Activated gamma-delta T cell treated with anti-CD3 and anti-CD28 coated beads, Interleukin-2, amount 50 U/mL, for 16 hours (primary cell): ENCODE measurements at regions not wholly inside any gene's neighbourhood (a gene's known extent, or its start where the extent isn't known, plus 50 kb on each side); places are given as distances from the start of the nearest gene placed in this dataset.
A peak's percentile ranks its signal among the peaks of the same experiment; 100 is the strongest.
"Not testable (repeated sequence)": the region's sequence is repeated elsewhere in the genome, so short reads cannot be mapped to it uniquely, and the experiment has no call there.

Experiments used
- DNase-seq: peaks from one replicate; pipeline ENCODE4 v3.0.0-alpha.2; 2020; ENCODE audit warnings: low read depth

DNA sequence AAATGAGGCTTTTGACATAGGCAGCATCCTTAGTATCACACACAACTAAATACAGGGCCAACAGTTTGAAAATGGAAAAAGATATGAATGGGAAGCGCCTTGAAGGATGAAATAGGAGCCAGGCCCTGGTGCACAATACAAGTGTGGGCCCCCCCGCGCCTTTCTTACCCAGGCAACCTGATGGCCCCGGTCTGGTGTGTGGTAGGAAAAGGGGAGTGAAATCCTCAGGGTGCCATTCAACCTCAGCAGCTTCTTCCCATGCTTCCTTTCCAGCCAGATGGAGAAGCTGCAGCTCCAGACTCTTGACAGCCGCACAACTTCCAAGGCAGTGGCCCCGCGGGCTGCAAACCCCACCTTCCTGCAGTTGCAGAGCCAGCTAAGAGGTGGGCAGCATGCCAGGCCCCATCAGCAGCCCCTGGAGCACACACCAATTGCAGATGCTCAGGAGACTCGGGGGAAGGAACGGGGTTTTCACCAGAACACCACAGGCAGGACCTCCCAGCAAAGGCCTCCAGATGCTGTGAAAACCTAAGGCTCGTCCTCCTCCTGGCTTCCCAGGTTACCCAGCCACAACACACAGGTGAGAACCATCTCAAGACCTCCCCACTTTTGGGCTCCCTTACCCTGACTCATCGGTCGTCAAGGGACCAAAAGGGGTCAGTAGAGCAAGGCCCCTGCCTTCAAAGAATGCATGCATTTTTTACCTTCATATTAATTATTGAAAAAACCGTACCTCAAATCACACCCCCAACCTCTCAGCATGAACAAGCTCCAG, 101.6 kb downstream of the CPN2 start:
- DNase-seq: no peak

DNA sequence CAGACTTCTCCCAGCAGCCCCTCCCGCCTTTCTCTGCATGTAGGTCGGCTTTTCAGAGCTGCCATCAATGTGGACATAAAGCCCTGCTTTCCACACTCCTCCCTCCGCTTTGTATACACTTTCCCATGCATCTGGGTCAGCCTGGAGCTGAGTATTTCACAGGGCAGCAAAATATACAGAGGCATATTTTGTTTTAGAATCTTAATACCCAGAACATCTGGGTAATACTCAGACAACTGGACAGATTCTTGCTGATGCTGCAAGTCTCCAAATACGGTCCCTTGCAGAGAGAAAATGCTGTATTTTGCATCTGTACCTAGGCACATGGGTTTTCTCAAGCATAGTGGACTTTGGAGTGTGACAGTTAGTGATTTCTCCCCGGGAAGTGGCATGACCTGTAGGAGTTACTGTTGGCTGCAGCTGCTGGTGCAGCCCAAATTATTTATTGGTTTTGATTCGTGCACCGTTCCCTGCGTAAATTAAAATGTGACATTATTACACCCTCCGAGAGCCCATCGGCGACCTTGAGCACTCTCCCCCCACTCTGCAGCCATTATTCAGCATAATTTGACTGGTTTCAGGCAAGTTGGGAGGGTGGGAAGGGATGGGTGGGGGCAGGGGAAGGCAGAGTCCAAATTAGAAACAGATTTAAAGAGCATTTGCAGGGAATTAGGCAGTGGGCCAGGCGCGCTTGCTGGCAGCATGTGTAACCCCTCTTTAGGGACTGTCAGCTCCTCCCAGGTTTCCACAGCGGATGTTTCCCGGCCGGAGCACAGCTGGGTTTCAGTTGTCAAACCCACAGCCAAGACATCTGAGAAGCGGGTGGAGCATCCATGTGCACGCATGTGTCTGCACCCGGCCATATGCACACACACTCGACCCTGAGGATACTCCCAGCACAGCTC, 100.8 kb downstream of the CPN2 start:
- DNase-seq: no peak

DNA sequence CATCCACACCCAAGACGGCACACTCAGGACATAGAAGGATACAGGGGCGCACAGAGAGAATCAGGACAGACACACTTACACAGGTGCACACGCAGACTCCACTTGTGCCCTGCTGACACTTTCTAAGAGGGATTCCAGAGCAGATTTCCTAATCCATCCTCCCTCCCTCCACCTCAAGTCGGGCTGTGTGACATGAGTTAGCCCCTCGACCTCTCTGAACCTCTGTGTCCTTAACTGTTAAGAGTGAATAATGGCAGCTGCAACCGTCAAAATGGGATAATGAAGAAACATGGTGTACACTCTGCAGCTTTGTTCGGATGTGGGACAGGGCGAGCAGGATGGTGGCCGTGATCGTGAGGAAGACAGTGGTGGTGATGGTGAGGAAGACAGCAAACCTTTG, 100.1 kb downstream of the CPN2 start:
- no peak for DNase-seq

DNA sequence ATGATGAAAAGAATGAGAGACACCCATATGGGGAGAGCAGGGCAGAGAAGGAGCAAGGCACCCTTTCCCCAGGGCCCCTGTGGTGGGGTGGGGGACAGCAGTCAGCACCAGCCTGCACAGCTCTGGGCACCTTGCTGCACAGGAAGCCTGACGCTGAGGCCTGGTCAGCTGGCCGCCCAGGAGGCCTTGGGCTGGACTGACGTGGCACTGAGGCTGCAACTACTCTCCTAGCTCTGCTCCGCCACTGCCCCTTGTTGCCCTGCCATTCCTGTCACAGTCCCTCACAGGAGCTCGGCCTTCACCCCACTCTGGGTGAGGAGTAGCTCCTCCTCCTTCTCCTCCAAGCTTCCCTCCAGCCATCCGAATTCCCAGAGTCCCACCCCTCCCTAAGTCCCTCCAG, 99.7 kb downstream of the CPN2 start:
- DNase-seq: no peak

DNA sequence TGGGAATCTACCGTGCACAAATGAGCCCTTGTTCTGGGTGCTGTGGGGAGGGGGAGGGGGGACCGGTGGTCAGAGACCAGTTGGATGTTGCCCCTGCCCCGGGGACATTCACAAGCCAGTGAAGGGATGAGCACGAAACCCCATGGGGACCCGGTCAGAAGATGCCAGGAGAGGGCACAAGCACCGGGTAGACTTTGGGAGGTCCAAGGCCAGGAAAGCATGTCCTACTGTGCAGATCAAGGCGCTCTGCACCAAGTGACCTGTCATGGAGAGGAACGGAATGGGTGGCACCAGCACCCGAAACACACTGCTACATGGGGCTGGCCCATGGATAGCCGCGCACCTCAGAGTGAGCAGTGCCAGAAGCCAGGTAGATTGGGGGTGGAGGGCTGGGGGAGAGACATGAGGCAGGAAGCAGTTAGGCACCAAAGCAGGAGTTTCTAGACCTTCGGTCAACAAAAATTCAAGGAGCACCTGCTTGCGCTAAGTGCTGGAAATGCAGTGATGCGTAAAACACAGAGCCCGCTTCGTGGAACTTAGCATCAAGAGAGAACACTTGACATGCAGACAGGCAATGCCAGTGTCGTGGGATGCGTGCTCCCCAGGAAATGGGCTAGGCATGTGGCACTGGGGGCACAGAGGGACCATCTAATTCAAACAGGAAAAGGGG, 99.1 kb downstream of the CPN2 start:
- no peak for DNase-seq

DNA sequence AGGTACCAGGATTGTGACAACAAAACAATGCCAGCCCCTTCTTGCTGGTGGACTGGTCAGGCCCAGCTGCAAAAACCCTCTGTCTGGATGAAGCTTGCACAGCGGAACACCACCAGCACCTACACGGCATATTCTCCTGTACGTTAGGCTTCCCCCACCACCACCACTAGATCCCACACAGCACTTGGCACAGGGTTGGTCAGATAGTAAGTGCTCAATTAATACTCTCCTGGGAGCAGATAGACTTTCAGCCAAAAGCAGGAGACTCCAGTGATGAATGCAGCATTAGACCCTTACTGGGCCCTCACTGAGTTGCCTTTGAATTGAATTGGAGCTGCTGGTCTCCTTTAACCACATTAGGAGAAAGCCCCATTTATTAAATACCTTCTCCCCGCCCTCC, 97.9 kb downstream of the CPN2 start:
- DNase-seq: no peak

DNA sequence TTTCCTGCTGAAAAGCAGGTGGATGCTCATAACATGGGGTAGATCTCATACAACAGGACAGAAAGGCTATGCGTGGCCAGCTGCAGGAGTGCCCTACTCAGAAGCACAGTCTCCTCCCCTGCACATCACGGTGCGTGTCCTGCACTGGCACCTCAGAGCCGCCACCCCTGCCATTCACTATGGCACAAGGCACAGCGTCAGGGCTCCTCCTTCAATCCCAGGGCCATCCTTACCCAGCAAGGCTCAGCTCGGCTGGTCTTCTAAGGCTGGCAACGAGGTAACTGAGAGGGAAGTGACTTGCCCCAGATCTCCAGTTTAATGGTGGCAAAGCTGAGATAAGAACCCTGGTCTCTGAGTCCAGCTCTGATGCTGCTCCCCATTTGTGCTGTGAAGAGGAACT, 97.1 kb downstream of the CPN2 start:
- DNase-seq: no peak

DNA sequence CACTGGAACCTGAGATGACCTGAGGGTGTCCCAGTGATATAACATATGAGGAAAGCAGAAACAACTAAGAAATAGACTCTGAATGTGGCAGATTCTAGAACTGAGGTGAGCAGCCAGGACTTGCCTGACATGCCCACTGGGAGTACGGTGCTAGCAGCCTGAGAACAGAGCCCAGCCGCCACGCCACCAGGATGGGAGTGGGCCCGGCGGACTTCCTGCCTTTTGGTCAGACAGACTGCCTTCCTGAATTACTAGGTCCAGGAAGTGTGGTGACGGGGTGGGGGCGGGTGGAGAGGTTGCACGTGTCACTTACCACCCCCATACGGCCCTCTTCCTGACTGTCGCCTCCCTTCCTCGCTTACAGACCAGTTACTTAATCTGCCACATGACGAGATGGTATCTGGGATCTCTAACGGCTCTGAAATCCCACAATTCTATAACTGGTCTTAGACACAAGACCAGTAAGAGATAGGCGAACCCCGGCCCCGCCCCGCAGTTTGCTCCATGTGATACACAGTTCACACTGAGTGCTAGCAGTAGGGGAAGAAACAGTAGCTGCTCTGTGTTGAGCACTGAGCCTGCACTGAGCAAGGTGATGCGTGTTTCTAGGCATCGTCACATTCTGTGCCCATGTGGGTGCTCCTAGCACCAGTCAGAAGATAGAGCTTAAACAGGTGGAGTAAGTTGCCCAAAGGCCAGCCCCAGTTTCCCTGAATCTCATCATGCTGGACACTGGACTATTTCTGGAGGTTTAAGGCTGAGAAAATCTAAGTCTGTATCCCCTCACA, 95.7 kb downstream of the CPN2 start:
- peak; percentile 24 for DNase-seq

DNA sequence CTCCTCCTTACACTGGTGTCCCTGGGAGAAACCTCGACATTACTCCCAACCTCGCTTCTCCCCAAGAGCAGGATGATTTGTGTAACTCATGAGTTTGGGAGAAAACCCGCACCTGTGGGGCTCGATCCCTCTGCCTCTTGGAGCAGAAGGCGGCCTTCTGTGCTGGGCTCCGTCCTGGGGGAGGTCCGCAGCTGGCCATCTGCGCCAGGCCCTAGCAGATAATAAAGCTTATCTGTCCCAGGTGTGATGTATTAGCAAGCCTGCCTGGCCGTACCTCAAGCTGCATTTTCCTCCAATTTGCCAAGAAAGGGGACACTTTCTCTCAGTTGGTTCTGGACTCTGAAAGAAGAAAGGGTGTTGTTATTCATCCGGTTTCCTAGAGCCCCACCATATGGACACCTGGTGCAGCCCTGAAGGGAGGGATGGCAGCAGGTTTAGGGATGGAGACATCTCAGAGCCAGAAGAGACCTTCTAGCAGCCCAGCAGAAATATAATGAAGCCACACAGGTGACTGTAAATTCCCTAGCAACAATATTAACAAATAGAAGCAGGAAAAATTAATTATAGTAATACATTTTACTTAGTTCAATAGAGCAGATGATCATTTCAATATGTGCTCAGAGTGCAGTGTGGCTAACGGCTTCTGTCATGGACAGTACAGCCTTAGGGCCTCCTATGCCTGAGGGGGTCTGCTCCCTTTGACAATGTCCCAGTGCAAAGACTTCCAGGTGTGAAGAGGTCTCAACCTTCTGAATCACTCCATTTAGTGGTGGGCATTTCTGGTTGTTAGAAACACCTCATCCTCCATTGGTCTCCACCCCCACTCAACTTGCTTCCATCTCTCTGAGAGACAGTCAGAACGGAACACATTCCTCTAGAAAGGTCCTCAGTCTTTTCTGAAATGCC, 94.8 kb downstream of the CPN2 start:
- no peak for DNase-seq

DNA sequence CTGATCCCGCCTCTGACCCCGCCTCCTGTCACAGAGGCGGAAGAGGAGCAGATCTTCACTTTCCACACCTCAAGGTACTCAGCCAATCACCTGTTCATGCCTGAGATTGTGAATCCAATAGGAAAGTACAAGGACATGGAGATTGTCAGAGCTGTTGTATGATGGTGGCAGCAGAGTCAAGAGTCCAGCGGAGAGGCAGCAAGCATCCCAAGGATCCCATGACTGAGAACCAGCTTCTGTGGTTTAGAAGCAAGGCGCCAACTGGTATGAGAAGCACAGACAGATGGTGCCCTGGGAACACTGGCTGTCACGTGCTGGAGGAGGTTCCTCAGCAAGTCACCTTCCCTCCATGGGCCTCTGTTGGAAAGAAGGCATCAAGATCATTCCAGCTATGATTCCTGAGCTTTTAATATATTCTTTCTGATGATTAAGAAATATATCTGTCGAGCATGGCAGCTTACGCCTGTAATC, 93.9 kb downstream of the CPN2 start:
- no peak for DNase-seq

DNA sequence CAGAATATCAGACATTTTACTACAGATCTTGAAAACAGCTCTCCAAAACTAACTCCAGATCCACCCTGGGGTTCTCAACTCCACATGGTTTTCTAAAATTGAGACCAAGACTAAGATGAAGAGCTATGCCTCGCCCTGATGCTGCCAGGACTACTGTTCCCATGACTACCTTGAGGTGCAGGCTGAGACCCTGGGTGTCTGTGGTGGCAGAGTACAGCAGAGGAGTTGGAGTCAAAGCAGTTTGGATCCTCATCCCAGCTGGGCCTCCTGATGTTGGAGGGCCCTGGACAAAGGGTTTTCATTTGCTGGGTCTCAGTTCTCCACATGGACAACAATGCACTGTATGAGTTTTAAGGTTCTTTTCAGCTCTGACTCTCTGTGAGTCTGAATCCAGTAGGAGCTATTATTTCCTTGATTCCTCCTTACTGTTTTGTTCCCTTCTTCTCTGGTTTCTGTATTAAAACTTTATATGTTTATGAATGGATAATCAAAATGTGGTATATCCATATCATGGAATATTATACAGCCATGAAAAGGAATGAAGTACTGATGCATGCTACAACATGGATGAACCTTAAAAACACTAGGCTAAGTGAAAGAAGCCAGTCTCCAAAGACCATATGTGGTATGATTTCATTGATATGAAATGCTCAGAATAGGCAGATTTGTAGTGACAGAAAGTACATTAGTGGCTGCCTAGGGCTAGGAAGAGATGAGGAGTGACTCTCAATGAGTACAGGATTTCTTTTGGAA, 93.0 kb downstream of the CPN2 start:
- no peak for DNase-seq

DNA sequence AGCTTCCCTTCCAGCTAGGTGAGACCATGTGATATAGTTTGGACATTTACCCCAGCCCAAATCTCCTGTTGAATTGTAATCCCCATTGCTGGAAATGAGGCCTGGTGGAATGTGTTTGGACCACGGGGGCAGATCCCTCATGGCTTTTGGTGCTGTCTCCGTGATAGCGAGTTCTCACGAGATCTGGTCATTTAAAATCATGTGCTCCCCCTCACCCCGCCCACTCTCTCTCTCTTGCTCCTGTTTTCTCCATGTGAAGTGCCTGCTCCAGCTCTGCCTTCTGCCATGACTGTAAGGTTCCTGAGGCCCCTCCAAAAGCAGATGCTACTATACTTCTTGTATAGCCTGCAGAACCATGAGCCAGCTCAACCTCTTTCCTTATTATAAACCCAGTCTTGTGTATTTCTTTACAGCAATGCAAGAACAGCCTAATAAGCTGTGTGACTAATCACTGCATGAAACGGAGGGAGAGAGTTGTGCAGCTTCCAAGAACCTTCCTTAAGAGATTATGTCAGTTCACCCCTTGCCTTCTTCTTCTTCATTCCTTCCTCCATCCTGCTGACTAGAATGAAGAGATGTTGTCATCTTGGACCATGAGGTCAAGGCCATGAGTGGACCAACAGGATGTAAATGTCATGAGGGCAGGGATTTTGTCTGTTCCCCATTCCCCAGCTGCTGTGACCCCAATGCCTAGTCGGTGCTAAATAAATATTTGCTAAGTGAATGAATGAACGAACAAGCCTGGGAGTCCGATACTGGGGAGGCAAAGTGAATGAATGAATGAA, 91.0 kb downstream of the CPN2 start:
- DNase-seq: no peak

DNA sequence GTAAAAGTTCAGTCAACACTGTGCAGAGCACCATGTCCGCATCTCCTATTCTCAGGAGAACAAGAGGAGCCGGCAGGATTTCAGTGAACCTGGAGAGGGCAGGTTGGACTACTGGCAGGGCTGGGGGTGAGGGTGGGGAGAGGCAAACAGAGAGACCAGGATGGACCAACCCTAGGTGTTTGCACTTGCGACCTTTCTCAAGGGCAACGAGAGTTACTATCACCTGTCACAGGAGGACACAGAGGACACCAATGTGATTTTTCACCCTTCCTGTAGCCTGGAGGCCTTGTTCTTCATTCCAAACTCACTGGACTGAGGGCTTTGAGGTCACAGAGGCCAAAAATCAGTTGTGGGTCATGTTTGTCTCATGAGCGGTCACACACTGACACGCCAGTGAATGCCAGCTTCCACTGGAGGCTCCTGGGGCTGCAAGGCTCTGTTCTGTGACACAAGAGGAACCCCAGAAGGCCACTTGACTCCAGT, 89.5 kb downstream of the CPN2 start:
- no peak for DNase-seq

DNA sequence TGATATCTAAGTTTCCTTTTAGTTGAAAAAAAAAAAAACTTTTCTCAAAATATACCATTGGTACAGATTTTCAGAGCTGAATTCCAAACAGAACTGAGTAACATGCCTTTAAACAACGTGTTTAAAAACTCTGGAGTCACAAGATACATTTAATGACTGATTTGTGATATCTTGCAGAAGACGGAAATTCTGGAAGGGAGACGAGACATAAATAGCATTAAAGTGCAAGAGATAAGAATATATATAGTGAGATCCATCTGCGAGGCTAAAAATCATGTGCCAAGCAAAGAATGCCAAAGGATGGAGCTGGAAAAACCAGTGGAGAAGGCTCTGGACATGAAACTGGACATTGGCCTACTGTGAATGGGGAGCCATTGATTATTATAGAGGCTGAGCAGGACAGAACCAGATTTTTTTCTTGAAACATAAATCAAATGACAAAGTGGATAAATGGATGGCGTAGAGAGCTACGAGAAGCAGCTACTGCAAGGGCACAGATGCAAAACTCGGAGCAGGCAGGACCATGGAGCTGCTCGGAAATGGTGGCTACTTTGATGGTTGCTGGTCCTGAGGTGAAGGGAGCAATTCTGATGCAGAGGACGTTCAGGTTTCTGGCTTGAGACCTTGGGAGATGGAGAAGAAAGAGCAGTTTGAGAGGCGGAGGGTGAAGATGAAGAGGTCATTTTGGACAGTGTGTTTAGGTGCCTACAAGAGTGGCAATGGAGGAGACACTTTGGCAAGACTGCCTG, 88.8 kb downstream of the CPN2 start:
- no peak for DNase-seq

DNA sequence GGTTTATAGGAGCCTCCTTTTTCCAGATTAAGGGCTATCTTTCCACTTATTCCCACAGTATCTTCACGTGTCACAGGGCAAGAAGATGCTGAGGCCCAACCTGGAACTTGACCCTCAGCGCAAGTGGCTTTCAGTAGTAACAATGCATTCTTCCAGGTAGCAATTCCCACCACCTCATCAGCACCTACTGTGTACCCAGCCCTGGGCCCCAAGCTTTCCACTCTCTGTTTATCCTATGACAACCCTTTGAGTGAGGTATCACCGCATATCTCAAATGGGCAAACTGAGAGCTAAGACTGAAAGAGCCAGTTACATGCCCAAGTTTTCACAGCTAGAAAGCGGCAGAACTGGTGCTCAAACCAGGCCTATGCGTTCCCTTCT, 88.2 kb downstream of the CPN2 start:
- no peak for DNase-seq

DNA sequence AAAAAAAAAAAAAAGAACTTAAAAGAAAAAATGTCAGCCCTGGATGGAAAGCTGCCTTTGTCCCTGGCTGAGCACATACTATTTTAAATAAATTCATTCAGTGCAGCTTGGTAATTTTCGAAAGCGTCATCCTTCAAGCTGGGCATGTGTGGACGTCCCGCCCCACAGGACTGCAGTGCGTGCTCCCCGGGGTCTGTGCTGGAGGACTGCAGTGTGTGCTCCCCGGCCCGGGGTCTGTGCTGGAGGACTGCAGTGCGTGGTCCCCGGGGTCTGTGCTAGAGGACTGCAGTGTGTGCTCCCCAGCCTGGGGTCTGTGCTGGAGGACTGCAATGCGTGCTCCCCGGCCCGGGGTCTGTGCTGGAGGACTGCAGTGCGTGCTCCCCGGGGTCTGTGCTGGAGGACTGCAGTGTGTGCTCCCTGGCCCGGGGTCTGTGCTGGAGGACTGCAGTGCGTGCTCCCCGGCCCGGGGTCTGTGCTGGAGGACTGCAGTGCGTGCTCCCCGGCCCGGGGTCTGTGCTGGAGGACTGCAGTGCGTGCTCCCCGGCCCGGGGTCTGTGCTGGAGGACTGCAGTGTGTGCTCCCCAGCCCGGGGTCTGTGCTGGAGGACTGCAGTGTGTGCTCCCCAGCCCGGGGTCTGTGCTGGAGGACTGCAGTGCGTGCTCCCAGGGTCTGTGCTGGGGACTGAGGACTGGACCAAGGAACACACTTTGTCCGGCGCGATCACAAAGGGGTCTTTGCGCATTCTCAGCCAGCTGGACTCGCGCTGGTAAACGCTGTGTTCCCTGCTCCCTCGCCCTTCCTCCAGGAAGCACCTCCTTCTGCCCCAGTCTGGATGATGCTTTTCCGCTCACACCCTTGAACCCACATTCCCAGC, 86.3 kb downstream of the CPN2 start:
- not testable (repeated sequence) for DNase-seq

DNA sequence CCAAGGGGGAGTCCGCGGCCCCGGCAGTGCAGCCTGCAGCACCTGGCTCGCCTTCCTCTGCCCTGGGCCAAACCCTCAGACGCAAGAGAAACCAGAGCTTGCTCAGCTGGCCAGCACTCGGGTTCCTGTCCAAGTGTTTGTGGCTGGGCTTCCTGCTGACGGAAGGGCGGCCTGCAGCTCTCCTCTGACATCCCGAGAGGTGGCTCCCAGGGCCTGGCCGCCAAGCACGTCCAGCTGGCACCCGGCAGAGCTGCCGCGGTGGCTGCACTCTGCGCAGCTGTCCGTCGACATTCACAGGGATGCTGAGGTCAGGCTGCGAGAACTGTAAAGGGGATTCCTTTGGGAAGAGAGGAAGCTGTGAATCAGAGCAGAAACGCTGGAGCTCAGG, 85.6 kb downstream of the CPN2 start:
- no peak for DNase-seq
